GM12878 (cell line): ENCODE measurements at regions not wholly inside any gene's neighbourhood (a gene's known extent, or its start where the extent isn't known, plus 50 kb on each side); places are given as distances from the start of the nearest gene placed in this dataset.

Source experiments
- EGR1 ChIP-seq, 2 experiments: IDR thresholded peaks; 1 replicate in 1 of 2; 2 replicates in 1 of 2; pipeline ENCODE4 v1.6.1; 2011 to 2012; ENCODE audit warnings: low read depth in 2 of 2, low read length in 2 of 2, borderline replicate concordance in 1 of 2, mild to moderate bottlenecking in 1 of 2, moderate library complexity in 1 of 2
- NFXL1 ChIP-seq: fragments of 450-650 bp; IDR thresholded peaks from 2 replicates; pipeline ENCODE4 v1.6.1; 2017; ENCODE audit warnings: antibody characterized with exemption, mild to moderate bottlenecking, borderline replicate concordance
- PAX8 ChIP-seq: fragments of 450-650 bp; IDR thresholded peaks from 2 replicates; pipeline ENCODE4 v1.6.1; 2017; ENCODE audit warnings: mild to moderate bottlenecking, moderate library complexity
- RCOR1 ChIP-seq: conservative IDR thresholded peaks from 2 replicates; pipeline ENCODE4 v1.6.1; 2012; ENCODE audit warnings: low read depth, low read length, improper control_type of control experiment
- ZNF217 ChIP-seq: fragments of 450-650 bp; IDR thresholded peaks from 2 replicates; pipeline ENCODE4 v1.6.1; 2017; ENCODE audit warnings: antibody characterized with exemption, mild to moderate bottlenecking
- TF ChIP-seq, protein P1 (sequence below): fragments of 450-650 bp; IDR thresholded peaks from 2 replicates; pipeline ENCODE4 v1.6.1; 2016; ENCODE audit warnings: mild to moderate bottlenecking
- TF ChIP-seq, protein P2 (sequence below): fragments of 450-650 bp; formaldehyde crosslinking; IDR thresholded peaks from 2 replicates; pipeline ENCODE4 v1.4.0; 2022; ENCODE audit warnings: mild to moderate bottlenecking, moderate library complexity
- TF ChIP-seq, protein P3 (sequence below): fragments of 450-650 bp; IDR thresholded peaks from 2 replicates; pipeline ENCODE4 v1.6.1; 2018; ENCODE audit warnings: borderline replicate concordance, mild to moderate bottlenecking; ENCODE audit not compliant: partially characterized antibody

DNA sequence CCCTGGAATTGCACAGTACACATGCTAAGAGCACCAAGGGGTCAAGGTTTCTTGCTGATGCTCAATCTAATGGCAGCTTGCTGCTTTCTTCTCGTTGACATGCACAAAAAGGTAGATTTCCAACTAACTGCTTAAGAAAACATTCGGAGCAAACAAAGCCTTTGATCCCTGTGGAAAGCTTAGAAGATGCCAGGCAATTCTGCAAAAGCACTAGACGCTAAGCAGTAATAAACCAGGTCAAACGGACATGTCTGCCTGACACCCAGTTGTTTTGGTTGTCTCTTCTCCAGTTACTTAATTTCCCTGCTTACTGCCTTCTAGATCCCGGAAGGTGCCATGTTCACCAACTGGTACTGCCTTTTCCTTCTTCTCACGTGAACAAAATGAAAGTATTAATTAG lies 100.5 kb upstream of the TMCC3 start (continued):
- TF ChIP-seq, protein P1, sequence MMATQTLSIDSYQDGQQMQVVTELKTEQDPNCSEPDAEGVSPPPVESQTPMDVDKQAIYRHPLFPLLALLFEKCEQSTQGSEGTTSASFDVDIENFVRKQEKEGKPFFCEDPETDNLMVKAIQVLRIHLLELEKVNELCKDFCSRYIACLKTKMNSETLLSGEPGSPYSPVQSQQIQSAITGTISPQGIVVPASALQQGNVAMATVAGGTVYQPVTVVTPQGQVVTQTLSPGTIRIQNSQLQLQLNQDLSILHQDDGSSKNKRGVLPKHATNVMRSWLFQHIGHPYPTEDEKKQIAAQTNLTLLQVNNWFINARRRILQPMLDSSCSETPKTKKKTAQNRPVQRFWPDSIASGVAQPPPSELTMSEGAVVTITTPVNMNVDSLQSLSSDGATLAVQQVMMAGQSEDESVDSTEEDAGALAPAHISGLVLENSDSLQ: no peak
- TF ChIP-seq EGR1 (IDR thresholded peaks at IDR 0.05; ENCODE audit: borderline replicate concordance in 1 of 2, low read depth in 2 of 2, low read length in 2 of 2): no peak
- TF ChIP-seq NFXL1: no peak
- TF ChIP-seq ZNF217: no peak
- TF ChIP-seq PAX8: no peak
- TF ChIP-seq, protein P2, sequence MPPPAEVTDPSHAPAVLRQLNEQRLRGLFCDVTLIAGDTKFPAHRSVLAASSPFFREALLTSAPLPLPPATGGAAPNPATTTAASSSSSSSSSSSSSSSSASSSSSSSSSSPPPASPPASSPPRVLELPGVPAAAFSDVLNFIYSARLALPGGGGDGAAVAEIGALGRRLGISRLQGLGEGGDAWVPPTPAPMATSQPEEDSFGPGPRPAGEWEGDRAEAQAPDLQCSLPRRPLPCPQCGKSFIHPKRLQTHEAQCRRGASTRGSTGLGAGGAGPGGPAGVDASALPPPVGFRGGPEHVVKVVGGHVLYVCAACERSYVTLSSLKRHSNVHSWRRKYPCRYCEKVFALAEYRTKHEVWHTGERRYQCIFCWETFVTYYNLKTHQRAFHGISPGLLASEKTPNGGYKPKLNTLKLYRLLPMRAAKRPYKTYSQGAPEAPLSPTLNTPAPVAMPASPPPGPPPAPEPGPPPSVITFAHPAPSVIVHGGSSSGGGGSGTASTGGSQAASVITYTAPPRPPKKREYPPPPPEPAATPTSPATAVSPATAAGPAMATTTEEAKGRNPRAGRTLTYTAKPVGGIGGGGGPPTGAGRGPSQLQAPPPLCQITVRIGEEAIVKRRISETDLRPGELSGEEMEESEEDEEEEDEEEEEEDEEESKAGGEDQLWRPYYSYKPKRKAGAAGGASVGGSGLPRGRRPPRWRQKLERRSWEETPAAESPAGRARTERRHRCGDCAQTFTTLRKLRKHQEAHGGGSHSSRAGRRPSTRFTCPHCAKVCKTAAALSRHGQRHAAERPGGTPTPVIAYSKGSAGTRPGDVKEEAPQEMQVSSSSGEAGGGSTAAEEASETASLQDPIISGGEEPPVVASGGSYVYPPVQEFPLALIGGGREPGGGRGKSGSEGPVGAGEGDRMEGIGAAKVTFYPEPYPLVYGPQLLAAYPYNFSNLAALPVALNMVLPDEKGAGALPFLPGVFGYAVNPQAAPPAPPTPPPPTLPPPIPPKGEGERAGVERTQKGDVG (CRISPR knock-in tag): no peak
- no peak for TF ChIP-seq RCOR1
- TF ChIP-seq, protein P3, sequence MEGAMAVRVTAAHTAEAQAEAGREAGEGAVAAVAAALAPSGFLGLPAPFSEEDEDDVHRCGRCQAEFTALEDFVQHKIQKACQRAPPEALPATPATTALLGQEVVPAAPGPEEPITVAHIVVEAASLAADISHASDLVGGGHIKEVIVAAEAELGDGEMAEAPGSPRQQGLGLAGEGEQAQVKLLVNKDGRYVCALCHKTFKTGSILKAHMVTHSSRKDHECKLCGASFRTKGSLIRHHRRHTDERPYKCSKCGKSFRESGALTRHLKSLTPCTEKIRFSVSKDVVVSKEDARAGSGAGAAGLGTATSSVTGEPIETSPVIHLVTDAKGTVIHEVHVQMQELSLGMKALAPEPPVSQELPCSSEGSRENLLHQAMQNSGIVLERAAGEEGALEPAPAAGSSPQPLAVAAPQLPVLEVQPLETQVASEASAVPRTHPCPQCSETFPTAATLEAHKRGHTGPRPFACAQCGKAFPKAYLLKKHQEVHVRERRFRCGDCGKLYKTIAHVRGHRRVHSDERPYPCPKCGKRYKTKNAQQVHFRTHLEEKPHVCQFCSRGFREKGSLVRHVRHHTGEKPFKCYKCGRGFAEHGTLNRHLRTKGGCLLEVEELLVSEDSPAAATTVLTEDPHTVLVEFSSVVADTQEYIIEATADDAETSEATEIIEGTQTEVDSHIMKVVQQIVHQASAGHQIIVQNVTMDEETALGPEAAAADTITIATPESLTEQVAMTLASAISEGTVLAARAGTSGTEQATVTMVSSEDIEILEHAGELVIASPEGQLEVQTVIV: no peak
